ENCODE measurements at regions not wholly inside any gene's neighbourhood (a gene's known extent, or its start where the extent isn't known, plus 50 kb on each side); places are given as distances from the start of the nearest gene placed in this dataset.

- no peak overlapping the region for H3K4me3 Mint-ChIP-seq
- peaks cover 2% of the 10 kb centered on the region for H3K9me3 Mint-ChIP-seq
- intact Hi-C loops (cut with micrococcal nuclease): no loop called here
- no peaks in the 10 kb centered on the region for H3K4me1 Mint-ChIP-seq (ENCODE audit: low read depth)
- ChIA-PET POLR2A (no interaction called here), CTCF (no interaction called here)
- H3K36me3 Mint-ChIP-seq: no peaks in the 10 kb centered on the region
- no peak overlapping the region for H3K27ac Mint-ChIP-seq
- no peak for DNase-seq
- H3K27me3 Mint-ChIP-seq: no peaks in the 10 kb centered on the region
Measured at GRCh38 chr12:115203701-115204100, 519.7 kb upstream of the TBX3 start.

GRCh38 chr12:115201966-115202365, 518.0 kb upstream of the TBX3 start:
- ChIA-PET CTCF (interaction anchor here (0.7 kb wide), 1 partner anchor 42 kb away, joined by 3 read pairs; no protein-coding TSS in a partner anchor), POLR2A (no interaction called here)
- intact Hi-C loops (cut with micrococcal nuclease): no loop called here
- H3K27ac Mint-ChIP-seq: no peak overlapping the region
- H3K4me1 Mint-ChIP-seq (ENCODE audit: low read depth): no peaks in the 10 kb centered on the region
- peaks cover 5% of the 10 kb centered on the region for H3K9me3 Mint-ChIP-seq
- H3K27me3 Mint-ChIP-seq: peaks cover 1% of the 10 kb centered on the region
- no peak for DNase-seq
- H3K36me3 Mint-ChIP-seq: no peaks in the 10 kb centered on the region
- H3K4me3 Mint-ChIP-seq: no peak overlapping the region

GRCh38 chr12:115199831-115200230, 515.9 kb upstream of the TBX3 start:
- Mint-ChIP-seq H3K27ac (no peak overlapping the region), H3K4me1 (ENCODE audit: low read depth) (no peaks in the 10 kb centered on the region)

GRCh38 chr12:115194857-115195256, 510.9 kb upstream of the TBX3 start:
- Mint-ChIP-seq H3K9me3 (peaks cover 13% of the 10 kb centered on the region), H3K4me3 (no peak overlapping the region), H3K27me3 (peaks cover 1% of the 10 kb centered on the region), H3K27ac (no peak overlapping the region), H3K4me1 (ENCODE audit: low read depth) (no peaks in the 10 kb centered on the region), H3K36me3 (no peaks in the 10 kb centered on the region)
- DNase-seq: no peak
- intact Hi-C loops (cut with micrococcal nuclease): no loop called here
- POLR2A ChIA-PET: no interaction called here
- CTCF ChIA-PET: no interaction called here

More at GRCh38 chr12:115199831-115200230, 515.9 kb upstream of the TBX3 start:
- H3K27me3 Mint-ChIP-seq: peaks cover 1% of the 10 kb centered on the region
- no peak overlapping the region for H3K4me3 Mint-ChIP-seq
- DNase-seq: no peak
- intact Hi-C loops (cut with micrococcal nuclease): no loop called here
- POLR2A ChIA-PET: no interaction called here
- CTCF ChIA-PET: no interaction called here
- no peaks in the 10 kb centered on the region for H3K36me3 Mint-ChIP-seq
- peaks cover 3% of the 10 kb centered on the region for H3K9me3 Mint-ChIP-seq

- POLR2A ChIA-PET: no interaction called here
- Mint-ChIP-seq H3K27ac (no peak overlapping the region), H3K36me3 (no peaks in the 10 kb centered on the region), H3K9me3 (peaks cover 13% of the 10 kb centered on the region), H3K27me3 (peaks cover 1% of the 10 kb centered on the region), H3K4me1 (ENCODE audit: low read depth) (no peaks in the 10 kb centered on the region), H3K4me3 (no peak overlapping the region)
- intact Hi-C loops (cut with micrococcal nuclease): no loop called here
- no peak for DNase-seq
- CTCF ChIA-PET: no interaction called here
Measured at GRCh38 chr12:115194448-115194847, 510.5 kb upstream of the TBX3 start.

GRCh38 chr12:115191342-115191741, 507.4 kb upstream of the TBX3 start:
- no peaks in the 10 kb centered on the region for H3K36me3 Mint-ChIP-seq

GRCh38 chr12:115190010-115190770, 506.2 kb upstream of the TBX3 start:
- peaks cover 19% of the 10 kb centered on the region for H3K9me3 Mint-ChIP-seq
- CTCF ChIA-PET: no interaction called here
- no peaks in the 10 kb centered on the region for H3K36me3 Mint-ChIP-seq
- POLR2A ChIA-PET: no interaction called here
- H3K27ac Mint-ChIP-seq: no peak overlapping the region
- H3K4me1 Mint-ChIP-seq (ENCODE audit: low read depth): no peaks in the 10 kb centered on the region
- intact Hi-C loops (cut with micrococcal nuclease): no loop called here
- DNase-seq: no peak
- no peak overlapping the region for H3K4me3 Mint-ChIP-seq
- no peaks in the 10 kb centered on the region for H3K27me3 Mint-ChIP-seq

More at GRCh38 chr12:115191342-115191741, 507.4 kb upstream of the TBX3 start:
- ChIA-PET CTCF (no interaction called here), POLR2A (no interaction called here)
- Mint-ChIP-seq H3K9me3 (peaks cover 15% of the 10 kb centered on the region), H3K27me3 (no peaks in the 10 kb centered on the region), H3K4me1 (ENCODE audit: low read depth) (no peaks in the 10 kb centered on the region), H3K4me3 (no peak overlapping the region), H3K27ac (no peak overlapping the region)
- intact Hi-C loops (cut with micrococcal nuclease): no loop called here
- DNase-seq: no peak

- Mint-ChIP-seq H3K27ac (no peak overlapping the region), H3K4me3 (no peak overlapping the region), H3K4me1 (ENCODE audit: low read depth) (no peaks in the 10 kb centered on the region), H3K36me3 (no peaks in the 10 kb centered on the region), H3K27me3 (no peaks in the 10 kb centered on the region), H3K9me3 (peaks cover 13% of the 10 kb centered on the region)
- DNase-seq: no peak
- POLR2A ChIA-PET: no interaction called here
- CTCF ChIA-PET: no interaction called here
- intact Hi-C loops (cut with micrococcal nuclease): no loop called here
Measured at GRCh38 chr12:115185506-115185905, 501.5 kb upstream of the TBX3 start.

- Mint-ChIP-seq H3K9me3 (peaks cover 11% of the 10 kb centered on the region), H3K4me3 (no peak overlapping the region), H3K27ac (no peak overlapping the region), H3K27me3 (no peaks in the 10 kb centered on the region), H3K4me1 (ENCODE audit: low read depth) (no peaks in the 10 kb centered on the region), H3K36me3 (no peaks in the 10 kb centered on the region)
- ChIA-PET POLR2A (no interaction called here), CTCF (no interaction called here)
- intact Hi-C loops (cut with micrococcal nuclease): no loop called here
- no peak for DNase-seq
Measured at GRCh38 chr12:115183752-115184151, 499.8 kb upstream of the TBX3 start.

GRCh38 chr12:115177899-115178298, 493.9 kb upstream of the TBX3 start:
- ChIA-PET POLR2A (no interaction called here), CTCF (no interaction called here)
- Mint-ChIP-seq H3K4me3 (no peak overlapping the region), H3K4me1 (ENCODE audit: low read depth) (no peaks in the 10 kb centered on the region), H3K36me3 (no peaks in the 10 kb centered on the region), H3K27ac (no peak overlapping the region), H3K9me3 (no peaks in the 10 kb centered on the region), H3K27me3 (no peaks in the 10 kb centered on the region)
- intact Hi-C loops (cut with micrococcal nuclease): no loop called here
- DNase-seq: no peak

- H3K4me1 Mint-ChIP-seq (ENCODE audit: low read depth): no peaks in the 10 kb centered on the region
- no peak overlapping the region for H3K27ac Mint-ChIP-seq
- H3K4me3 Mint-ChIP-seq: no peak overlapping the region
- ChIA-PET CTCF (no interaction called here), POLR2A (no interaction called here)
- no peaks in the 10 kb centered on the region for H3K9me3 Mint-ChIP-seq
- intact Hi-C loops (cut with micrococcal nuclease): no loop called here
- DNase-seq: no peak
- no peaks in the 10 kb centered on the region for H3K27me3 Mint-ChIP-seq
- no peaks in the 10 kb centered on the region for H3K36me3 Mint-ChIP-seq
Measured at GRCh38 chr12:115176741-115177400, 492.9 kb upstream of the TBX3 start.

GRCh38 chr12:115174920-115175319, 490.9 kb upstream of the TBX3 start:
- CTCF ChIA-PET: no interaction called here
- H3K4me1 Mint-ChIP-seq (ENCODE audit: low read depth): no peaks in the 10 kb centered on the region
- DNase-seq: no peak
- no peak overlapping the region for H3K4me3 Mint-ChIP-seq
- H3K9me3 Mint-ChIP-seq: no peaks in the 10 kb centered on the region
- H3K36me3 Mint-ChIP-seq: no peaks in the 10 kb centered on the region
- intact Hi-C loops (cut with micrococcal nuclease): no loop called here
- no peaks in the 10 kb centered on the region for H3K27me3 Mint-ChIP-seq
- H3K27ac Mint-ChIP-seq: no peak overlapping the region
- POLR2A ChIA-PET: no interaction called here

GRCh38 chr12:115172521-115172920, 488.5 kb upstream of the TBX3 start:
- intact Hi-C loops (cut with micrococcal nuclease): no loop called here
- no peaks in the 10 kb centered on the region for H3K27me3 Mint-ChIP-seq
- ChIA-PET CTCF (no interaction called here), POLR2A (no interaction called here)
- no peaks in the 10 kb centered on the region for H3K36me3 Mint-ChIP-seq
- no peaks in the 10 kb centered on the region for H3K4me1 Mint-ChIP-seq (ENCODE audit: low read depth)
- H3K27ac Mint-ChIP-seq: no peak overlapping the region
- no peak overlapping the region for H3K4me3 Mint-ChIP-seq
- DNase-seq: no peak
- peaks cover 7% of the 10 kb centered on the region for H3K9me3 Mint-ChIP-seq
